BE2C (cell line): ENCODE measurements at regions not wholly inside any gene's neighbourhood (a gene's known extent, or its start where the extent isn't known, plus 50 kb on each side); places are given as distances from the start of the nearest gene placed in this dataset.

ENCODE experiments used
- DNase-seq: peaks from one replicate; pipeline ENCODE4 v3.0.0-alpha.2; 2020
- H3K27me3 ChIP-seq: fragments of 250-450 bp; sonication (Bioruptor Pico); 2 replicates; pipeline ENCODE4 v1.5.1; 2020; ENCODE audit warnings: mild to moderate bottlenecking
- H3K36me3 ChIP-seq: fragments of 250-450 bp; sonication (Bioruptor Pico); 2 replicates; pipeline ENCODE4 v1.5.1; 2020; ENCODE audit warnings: mild to moderate bottlenecking
- H3K4me1 ChIP-seq: fragments of 250-450 bp; sonication (Bioruptor Pico); 2 replicates; pipeline ENCODE4 v1.5.1; 2020
- H3K4me3 ChIP-seq: 2 replicates; pipeline ENCODE4 v1.5.1; 2011; ENCODE audit warnings: low read depth, low read length
- H3K9me3 ChIP-seq: fragments of 250-450 bp; sonication (Bioruptor Pico); 2 replicates; pipeline ENCODE4 v1.5.1; 2020
- CTCF ChIP-seq: IDR thresholded peaks from 2 replicates; pipeline ENCODE4 v1.5.1; 2012; ENCODE audit warnings: mild to moderate bottlenecking, low read depth, low read length

- no peak for DNase-seq
- Histone ChIP-seq H3K27me3 (no peaks in the 10 kb centered on the region), H3K9me3 (no peaks in the 10 kb centered on the region), H3K36me3 (no peaks in the 10 kb centered on the region), H3K4me3 (no peak overlapping the region), H3K4me1 (no peaks in the 10 kb centered on the region)
- no peak for TF ChIP-seq CTCF
Observed at GRCh38 chr2:57962861-57963260, 83.7 kb upstream of the VRK2 start.

GRCh38 chr2:57965219-57965618 lies 81.4 kb upstream of the VRK2 start:
- no peaks in the 10 kb centered on the region for H3K9me3 ChIP-seq
- no peaks in the 10 kb centered on the region for H3K36me3 ChIP-seq
- H3K4me1 ChIP-seq, result no peaks in the 10 kb centered on the region
- no peaks in the 10 kb centered on the region for H3K27me3 ChIP-seq
- H3K4me3 ChIP-seq, result no peak overlapping the region
- DNase-seq, result no peak
- no peak for TF ChIP-seq CTCF

GRCh38 chr2:57965961-57966360 lies 80.6 kb upstream of the VRK2 start:
- DNase-seq, result no peak
- no peak for TF ChIP-seq CTCF

GRCh38 chr2:57973621-57974186 lies 72.9 kb upstream of the VRK2 start:
- H3K36me3 ChIP-seq, result no peaks in the 10 kb centered on the region
- no peak for TF ChIP-seq CTCF
- H3K4me3 ChIP-seq, result no peak overlapping the region
- no peak for DNase-seq
- H3K4me1 ChIP-seq, result no peaks in the 10 kb centered on the region
- no peaks in the 10 kb centered on the region for H3K27me3 ChIP-seq
- H3K9me3 ChIP-seq, result no peaks in the 10 kb centered on the region

More at GRCh38 chr2:57965961-57966360, 80.6 kb upstream of the VRK2 start:
- no peaks in the 10 kb centered on the region for H3K27me3 ChIP-seq
- no peaks in the 10 kb centered on the region for H3K9me3 ChIP-seq
- no peaks in the 10 kb centered on the region for H3K4me1 ChIP-seq
- no peaks in the 10 kb centered on the region for H3K36me3 ChIP-seq
- no peak overlapping the region for H3K4me3 ChIP-seq

GRCh38 chr2:57979158-57979557 lies 67.4 kb upstream of the VRK2 start:
- Histone ChIP-seq H3K27me3 (no peaks in the 10 kb centered on the region), H3K4me3 (no peak overlapping the region), H3K36me3 (no peaks in the 10 kb centered on the region), H3K9me3 (no peaks in the 10 kb centered on the region), H3K4me1 (no peaks in the 10 kb centered on the region)
- DNase-seq, result no peak
- no peak for TF ChIP-seq CTCF

GRCh38 chr2:57981083-57981768 lies 65.4 kb upstream of the VRK2 start:
- TF ChIP-seq CTCF, result no peak
- Histone ChIP-seq H3K36me3 (no peaks in the 10 kb centered on the region), H3K4me1 (no peaks in the 10 kb centered on the region), H3K27me3 (no peaks in the 10 kb centered on the region), H3K4me3 (no peak overlapping the region), H3K9me3 (no peaks in the 10 kb centered on the region)
- DNase-seq, result no peak
